ENCODE measurements at regions not wholly inside any gene's neighbourhood (a gene's known extent, or its start where the extent isn't known, plus 50 kb on each side); places are given as distances from the start of the nearest gene placed in this dataset.

DNA sequence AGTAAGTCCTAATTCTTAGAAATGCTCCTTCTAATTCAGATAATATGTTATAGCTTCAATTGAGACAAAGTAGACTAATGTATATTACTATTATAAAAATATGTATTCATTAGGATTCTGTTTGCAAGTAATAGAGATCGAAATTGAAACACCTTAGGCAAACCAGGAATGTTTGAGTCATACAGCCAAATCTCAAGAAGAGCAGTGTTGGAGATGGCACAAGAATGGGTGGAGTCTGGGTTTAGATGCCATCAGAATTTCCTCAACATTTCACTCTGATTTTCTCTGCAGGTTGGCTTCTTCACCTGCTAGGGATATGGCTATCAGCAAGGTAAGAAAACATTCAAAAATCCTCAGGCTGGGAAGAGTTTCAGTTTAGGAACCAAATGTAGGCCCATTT is 405.4 kb downstream of the CCDC85A start:
- Histone ChIP-seq H3K79me1 (ENCODE audit: low read depth, low read length) (no peaks in the 10 kb centered on the region), H2BK5ac (ENCODE audit: low read depth, low read length) (no peak overlapping the region), H3K18ac (ENCODE audit: extremely low read depth, low read length) (no peak overlapping the region), H3K36me3 (ENCODE audit: control insufficient read depth in 2 of 4, insufficient read depth in 4 of 4, low read length in 3 of 4) (no peaks in the 10 kb centered on the region), H3K4me3 (ENCODE audit: extremely low read depth in 1 of 4, insufficient read depth in 2 of 4, low read depth in 3 of 4, low read length in 4 of 4) (no peak overlapping the region), H3K56ac (replicated peaks; ENCODE audit: insufficient read length, low read depth, low read length) (no peak overlapping the region), H3K23me2 (ENCODE audit: low read depth, low read length) (no peaks in the 10 kb centered on the region), H3K4me2 (ENCODE audit: insufficient read depth in 1 of 2, low read depth in 2 of 2, low read length in 2 of 2) (no peak overlapping the region), H2AFZ (ENCODE audit: low read length) (peak overlapping the region; percentile 65), H3K9me3 (ENCODE audit: insufficient read depth in 2 of 2, low read depth in 1 of 2, low read length in 1 of 2) (no peaks in the 10 kb centered on the region), H3K14ac (ENCODE audit: insufficient read length) (no peak overlapping the region), H4K5ac (ENCODE audit: insufficient read length, low read depth, low read length) (no peak overlapping the region), H3K27me3 (replicated peaks in 1 of 4; ENCODE audit: control insufficient read depth in 3 of 4, extremely low read depth in 1 of 4, insufficient read depth in 3 of 4, low read length in 3 of 4) (no peaks in the 10 kb centered on the region), H3K9ac (replicated peaks in 1 of 4; ENCODE audit: extremely low read depth in 1 of 4, low read depth in 3 of 4, low read length in 3 of 4) (no peak overlapping the region), H4K8ac (ENCODE audit: extremely low read depth, insufficient read depth, low read length) (no peak overlapping the region), H2AK5ac (ENCODE audit: low read depth, low read length) (no peak overlapping the region), H2BK15ac (ENCODE audit: low read length) (no peak overlapping the region), H2BK120ac (replicated peaks; ENCODE audit: low read depth, low read length) (no peak overlapping the region), H3K27ac (ENCODE audit: low read depth, low read length) (no peak overlapping the region), H3K79me2 (ENCODE audit: control insufficient read depth in 1 of 2, insufficient read depth in 2 of 2, low read length in 2 of 2) (no peaks in the 10 kb centered on the region), H3K4ac (replicated peaks; ENCODE audit: insufficient read length, low read depth, low read length) (no peak overlapping the region), H3K4me1 (replicated peaks in 1 of 4; ENCODE audit: control insufficient read depth in 3 of 4, insufficient read depth in 4 of 4, low read length in 3 of 4) (peaks cover 0 to 3% (median 0%) of the 10 kb centered on the region in 4 experiments; a peak in 1 of 7 replicates), H4K91ac (replicated peaks; ENCODE audit: insufficient read length, low read length) (no peak overlapping the region), H2BK20ac (ENCODE audit: low read length) (no peak overlapping the region), H2BK12ac (ENCODE audit: low read depth, low read length) (no peak overlapping the region; the same call in 1 of the 2 replicates), H3K23ac (ENCODE audit: insufficient read length) (no peak overlapping the region), H4K20me1 (replicated peaks in 1 of 2; ENCODE audit: control insufficient read depth in 1 of 2, insufficient read depth in 2 of 2, low read length in 2 of 2) (no peaks in the 10 kb centered on the region)
- FAIRE-seq: no peak
- 95% methylated on average over 1 of the region's 1 CpG; no CpG with 5 or more reads in 1 of the 2 experiments for WGBS, 2 experiments (ENCODE audit: extremely low coverage in 1 of 2, insufficient coverage in 1 of 2, insufficient read length in 1 of 2, insufficient replicate concordance in 2 of 2, low coverage in 1 of 2, low lambda C conversion rate in 2 of 2, missing lambda C conversion rate in 1 of 2)
- no peak for DNase-seq (ENCODE audit: low read depth in 1 of 2, low spot score in 2 of 2)
- CTCF ChIA-PET (ENCODE audit: partially characterized antibody): interaction anchor here (0.5 kb wide), 1 partner anchor 60 kb away, joined by 3 read pairs; no protein-coding TSS in a partner anchor
- TF ChIP-seq SIX5 (IDR thresholded peaks at IDR 0.05; ENCODE audit: low read depth, low read length) (no peak), TBP (IDR thresholded peaks at IDR 0.05; ENCODE audit: low read depth, low read length) (no peak)
- POLR2A ChIA-PET (ENCODE audit: partially characterized antibody): no interaction called here

Data from H1 (cell line).